GM12878 (cell line): ENCODE measurements at regions not wholly inside any gene's neighbourhood (a gene's known extent, or its start where the extent isn't known, plus 50 kb on each side); places are given as distances from the start of the nearest gene placed in this dataset.

ENCODE experiments used
- ATAC-seq: fragments of 200-7000 bp; cut with Tn5 transposase; 3 replicates; pipeline ENCODE4 v1.9.1; 2020; ENCODE audit warnings: mild to moderate bottlenecking, moderate library complexity
- BruUV-seq: library from RNA; stranded (reverse); fragments of 400-500 nt; replicated peaks from 2 replicates; lab custom pipeline; 2021; lab: Mats Ljungman, UMichigan
- CTCF ChIA-PET: fragments of 300-600 bp; sonication (Branson Sonifier 250); formaldehyde crosslinking; extraction: SDS; loops from one replicate; lab custom pipeline; 2021; ENCODE audit warnings: inconsistent platforms; lab: Yijun Ruan, JAX
- POLR2A ChIA-PET: fragments of 350-600 bp; formaldehyde crosslinking; extraction: SDS; loops from one replicate; lab custom pipeline; 2021; ENCODE audit warnings: inconsistent platforms; lab: Charles Lee
- RAD21 ChIA-PET: fragments of 300-600 bp; sonication (Branson Sonifier 250); formaldehyde crosslinking; loops from one replicate; lab custom pipeline; 2023; ENCODE audit warnings: antibody characterized with exemption; ENCODE audit not compliant: unreplicated experiment; lab: Charles Lee
- SMC1A ChIA-PET: fragments of 300-600 bp; sonication (Branson Sonifier 250); formaldehyde crosslinking; loops from one replicate; lab custom pipeline; 2023; ENCODE audit not compliant: unreplicated experiment, uncharacterized antibody; lab: Charles Lee
- DNase-seq: peaks from one replicate; pipeline ENCODE4 v3.0.0-alpha.2; 2011; ENCODE audit warnings: low read depth, low spot score
- FAIRE-seq: peaks from 3 replicates; lab custom pipeline; 2011; peaks lifted over from hg19 to GRCh38; lab: Jason Lieb, UNC
- H2AFZ ChIP-seq: 2 replicates; pipeline ENCODE4 v1.6.0; 2011; ENCODE audit warnings: low read depth, low read length, control low read depth; ENCODE audit not compliant: control insufficient read depth
- H3K27ac ChIP-seq: 2 replicates; pipeline ENCODE4 v1.5.1; 2011; ENCODE audit warnings: control low read depth; ENCODE audit not compliant: control insufficient read depth, insufficient read depth
- H3K27me3 ChIP-seq, 2 experiments: replicated peaks in 1 of 2; 2 replicates each; pipeline versions ENCODE4 v1.6.0 to v1.6.1; 2011; ENCODE audit warnings: low read length in 1 of 2; ENCODE audit not compliant: control insufficient read depth in 2 of 2, insufficient read depth in 2 of 2
- H3K36me3 ChIP-seq, 2 experiments: 2 replicates each; pipeline ENCODE4 v1.5.1; 2011; ENCODE audit warnings: low read length in 1 of 2; ENCODE audit not compliant: control insufficient read depth in 2 of 2, insufficient read depth in 2 of 2
- H3K4me1 ChIP-seq: 2 replicates; pipeline ENCODE4 v1.6.1; 2011; ENCODE audit warnings: mild to moderate bottlenecking, low read length, moderate library complexity, mixed read lengths; ENCODE audit not compliant: control insufficient read depth, insufficient read depth
- H3K4me2 ChIP-seq: 2 replicates; pipeline ENCODE4 v1.6.0; 2011; ENCODE audit warnings: control low read depth; ENCODE audit not compliant: control insufficient read depth, insufficient read depth
- H3K4me3 ChIP-seq: fragments of 200-600 bp; sonication (generic); 2 replicates; pipeline ENCODE4 v1.5.1; 2016
- H3K79me2 ChIP-seq: 2 replicates; pipeline ENCODE4 v1.6.0; 2011; ENCODE audit warnings: low read length; ENCODE audit not compliant: control insufficient read depth, insufficient read depth
- H3K9ac ChIP-seq: 2 replicates; pipeline ENCODE4 v1.8.0; 2011; ENCODE audit warnings: low read length, control low read depth, mixed read lengths; ENCODE audit not compliant: control insufficient read depth, insufficient read depth
- H3K9me3 ChIP-seq: replicated peaks from 3 replicates; pipeline ENCODE4 v1.5.1; 2011; ENCODE audit warnings: mild to moderate bottlenecking, low read length; ENCODE audit not compliant: control insufficient read depth, insufficient read depth
- H4K20me1 ChIP-seq: 2 replicates; pipeline ENCODE4 v1.6.0; 2011; ENCODE audit not compliant: control insufficient read depth, insufficient read depth
- FOXM1 ChIP-seq: IDR thresholded peaks from 2 replicates; pipeline ENCODE4 v1.6.1; 2012; ENCODE audit warnings: low read depth, mild to moderate bottlenecking, inconsistent platforms, low read length, moderate library complexity
- HDGF ChIP-seq: fragments of 450-650 bp; IDR thresholded peaks from 2 replicates; pipeline ENCODE4 v1.6.1; 2016; ENCODE audit warnings: antibody characterized with exemption
- MAX ChIP-seq: IDR thresholded peaks from 2 replicates; pipeline ENCODE4 v1.6.1; 2012; ENCODE audit warnings: low read depth, low read length, improper control_type of control experiment
- NFYB ChIP-seq: IDR thresholded peaks from 2 replicates; pipeline ENCODE4 v1.6.1; 2011; ENCODE audit warnings: low read depth, mild to moderate bottlenecking, low read length, improper control_type of control experiment, moderate library complexity; ENCODE audit not compliant: insufficient read depth
- PBX3 ChIP-seq: IDR thresholded peaks from 2 replicates; pipeline ENCODE4 v1.6.1; 2011; ENCODE audit warnings: mild to moderate bottlenecking, low read depth, low read length, moderate library complexity; ENCODE audit not compliant: insufficient replicate concordance
- SRF ChIP-seq, 2 experiments: IDR thresholded peaks; 2 replicates each; pipeline ENCODE4 v1.6.1; 2011; ENCODE audit warnings: low read depth in 2 of 2, low read length in 2 of 2, mild to moderate bottlenecking in 1 of 2, moderate library complexity in 1 of 2
- SUZ12 ChIP-seq: fragments of 200-600 bp; sonication (generic); IDR thresholded peaks from one replicate; pipeline ENCODE4 v1.6.1; 2018; ENCODE audit warnings: antibody characterized with exemption, mild to moderate bottlenecking; ENCODE audit not compliant: unreplicated experiment
- USF1 ChIP-seq: IDR thresholded peaks from 2 replicates; pipeline ENCODE4 v1.6.1; 2011; ENCODE audit warnings: borderline replicate concordance, low read depth, mild to moderate bottlenecking, moderate library complexity, mixed read lengths, low read length; ENCODE audit not compliant: insufficient read depth; ENCODE audit errors: extremely low read length
- WGBS: methylation state at CpG from one replicate; pipeline ENCODE4 v1.1.6; 2016; ENCODE audit warnings: low lambda C conversion rate; ENCODE audit not compliant: insufficient replicate concordance, insufficient coverage; ENCODE audit errors: missing lambda C conversion rate; 5-methylcytosine and 5-hydroxymethylcytosine counted together
- in situ Hi-C: fragments of 300-500 bp; cut with MboI; formaldehyde crosslinking; loops from 9 replicates; pipeline ENCODE4 v1.14.3; 2018; ENCODE audit warnings: mixed read lengths
- intact Hi-C: fragments of 100-400 bp; cut with micrococcal nuclease; formaldehyde crosslinking; loops from one replicate; pipeline ENCODE4 v1.14.2; 2022; ENCODE audit not compliant: unreplicated experiment

- no peak overlapping the region for H3K27ac ChIP-seq
- H4K20me1 ChIP-seq, result no peaks in the 10 kb centered on the region
- in situ Hi-C loops, result no loop called here
- no peak overlapping the region for H2AFZ ChIP-seq
- FAIRE-seq, result no peak
- H3K79me2 ChIP-seq, result no peaks in the 10 kb centered on the region
- no peaks in the 10 kb centered on the region for H3K4me1 ChIP-seq
- H3K9ac ChIP-seq, result no peak overlapping the region
- intact Hi-C loops, result no loop called here
- SMC1A ChIA-PET, result no interaction called here
- H3K9me3 ChIP-seq, result no peaks in the 10 kb centered on the region; the same call in 2 of the 3 replicates
- CTCF ChIA-PET, result no interaction called here
- BruUV-seq, result no TSS peak
- RAD21 ChIA-PET, result no interaction called here
- H3K4me3 ChIP-seq, result no peak overlapping the region
- WGBS, result 44% methylated on average over 5 of the region's 5 CpGs
- no peak overlapping the region for H3K4me2 ChIP-seq
- no peaks in the 10 kb centered on the region for H3K36me3 ChIP-seq
- TF ChIP-seq HDGF, result no peak
- DNase-seq, result no peak
- no peak for ATAC-seq
- POLR2A ChIA-PET, result no interaction called here
- no peaks in the 10 kb centered on the region for H3K27me3 ChIP-seq
These were observed 161.1 kb upstream of the SALL3 start for GRCh38 chr18:78818495-78818894.

- RAD21 ChIA-PET, result no interaction called here
- CTCF ChIA-PET, result no interaction called here
- H3K27ac ChIP-seq, result no peak overlapping the region
- H3K9ac ChIP-seq, result no peak overlapping the region
- no peaks in the 10 kb centered on the region; the same call in 2 of the 3 replicates for H3K9me3 ChIP-seq
- no peaks in the 10 kb centered on the region for H3K4me1 ChIP-seq
- no peak overlapping the region for H3K4me3 ChIP-seq
- SMC1A ChIA-PET, result no interaction called here
- POLR2A ChIA-PET, result no interaction called here
- TF ChIP-seq MAX, result no peak
- TF ChIP-seq NFYB, result no peak
- TF ChIP-seq USF1, result no peak
- no peak for TF ChIP-seq FOXM1
- no peak for TF ChIP-seq PBX3
- TF ChIP-seq SRF (IDR thresholded peaks at IDR 0.05; ENCODE audit: low read depth in 2 of 2, low read length in 2 of 2), result no peak
- TF ChIP-seq SUZ12, result no peak
- TF ChIP-seq, all 136 proteins: peak for 0
- H3K27me3 ChIP-seq, result no peaks in the 10 kb centered on the region
- H4K20me1 ChIP-seq, result no peaks in the 10 kb centered on the region
- DNase-seq (no peak), ATAC-seq (no peak), FAIRE-seq (no peak)
- in situ Hi-C loops (no loop called here), intact Hi-C loops (no loop called here)
- 50% methylated on average over 1 of the region's 2 CpGs for WGBS
- no TSS peak for BruUV-seq
- H3K36me3 ChIP-seq, result no peaks in the 10 kb centered on the region
- no peak overlapping the region for H2AFZ ChIP-seq
- no peak overlapping the region for H3K4me2 ChIP-seq
- no peaks in the 10 kb centered on the region for H3K79me2 ChIP-seq
These were observed 160.7 kb upstream of the SALL3 start for GRCh38 chr18:78818961-78819360.
